SK-N-MC (cell line): ENCODE measurements at regions not wholly inside any gene's neighbourhood (a gene's known extent, or its start where the extent isn't known, plus 50 kb on each side); places are given as distances from the start of the nearest gene placed in this dataset.

Source experiments
- EZH2 ChIP-seq: fragments of 200-600 bp; sonication (generic); IDR thresholded peaks from one replicate; pipeline ENCODE4 v1.6.1; 2017; ENCODE audit warnings: antibody characterized with exemption
- FOXP2 ChIP-seq: optimal IDR thresholded peaks from 2 replicates; pipeline ENCODE3; 2011; ENCODE audit warnings: mild to moderate bottlenecking, moderate library complexity; ENCODE audit not compliant: insufficient read depth; ENCODE audit errors: extremely low read length, control extremely low read depth
- POLR2AphosphoS5 ChIP-seq: IDR thresholded peaks from 2 replicates; pipeline ENCODE4 v1.6.1; 2012; ENCODE audit warnings: mild to moderate bottlenecking, low read depth, low read length, borderline replicate concordance

- TF ChIP-seq EZH2 = no peak
- no peak for TF ChIP-seq POLR2AphosphoS5
- no peak for TF ChIP-seq FOXP2
Observed at GRCh38 chr5:96120120-96120519, 158.5 kb upstream of the ELL2 start.
